ENCODE measurements at regions not wholly inside any gene's neighbourhood (a gene's known extent, or its start where the extent isn't known, plus 50 kb on each side); places are given as distances from the start of the nearest gene placed in this dataset.

- Histone ChIP-seq H3K4me3 (ENCODE audit: low read depth, low read length) (no peak overlapping the region), H3K27me3 (ENCODE audit: control insufficient read depth, insufficient read depth, low read length) (no peaks in the 10 kb centered on the region), H3K36me3 (ENCODE audit: control insufficient read depth, insufficient read depth, low read length) (no peaks in the 10 kb centered on the region)
- no peak for TF ChIP-seq CTCF (IDR thresholded peaks at IDR 0.05; ENCODE audit: insufficient read depth, low read depth, low read length)
- DNase-seq (ENCODE audit: low read depth): no peak
- POLR2A ChIA-PET: no interaction called here
- CTCF ChIA-PET: interaction anchor here (1.2 kb wide), 1 partner anchor 236 kb away, joined by 3 read pairs; no protein-coding TSS in a partner anchor
Measured at GRCh38 chr5:145111420-145111819, 723.7 kb downstream of the PRELID2 start.

- DNase-seq (ENCODE audit: low read depth): no peak
- Histone ChIP-seq H3K27me3 (ENCODE audit: control insufficient read depth, insufficient read depth, low read length) (no peaks in the 10 kb centered on the region), H3K4me3 (ENCODE audit: low read depth, low read length) (no peak overlapping the region), H3K36me3 (ENCODE audit: control insufficient read depth, insufficient read depth, low read length) (no peaks in the 10 kb centered on the region)
- ChIA-PET POLR2A (no interaction called here), CTCF (interaction anchor here (1.2 kb wide), 1 partner anchor 237 kb away, joined by 3 read pairs; no protein-coding TSS in a partner anchor)
- no peak for TF ChIP-seq CTCF (IDR thresholded peaks at IDR 0.05; ENCODE audit: insufficient read depth, low read depth, low read length)
Measured at GRCh38 chr5:145110834-145111233, 724.3 kb downstream of the PRELID2 start.

GRCh38 chr5:145110181-145110580 lies 725.0 kb downstream of the PRELID2 start:
- Histone ChIP-seq H3K36me3 (ENCODE audit: control insufficient read depth, insufficient read depth, low read length) (no peaks in the 10 kb centered on the region), H3K27me3 (ENCODE audit: control insufficient read depth, insufficient read depth, low read length) (no peaks in the 10 kb centered on the region), H3K4me3 (ENCODE audit: low read depth, low read length) (no peak overlapping the region)
- no peak for TF ChIP-seq CTCF (IDR thresholded peaks at IDR 0.05; ENCODE audit: insufficient read depth, low read depth, low read length)
- CTCF ChIA-PET: interaction anchor here (1.2 kb wide), 1 partner anchor 237 kb away, joined by 3 read pairs; no protein-coding TSS in a partner anchor
- DNase-seq (ENCODE audit: low read depth): no peak
- POLR2A ChIA-PET: no interaction called here

GRCh38 chr5:145105384-145105783 lies 729.8 kb downstream of the PRELID2 start:
- no peak for TF ChIP-seq CTCF (IDR thresholded peaks at IDR 0.05; ENCODE audit: insufficient read depth, low read depth, low read length)
- no peak for DNase-seq (ENCODE audit: low read depth)
- Histone ChIP-seq H3K4me3 (ENCODE audit: low read depth, low read length) (no peak overlapping the region), H3K27me3 (ENCODE audit: control insufficient read depth, insufficient read depth, low read length) (no peaks in the 10 kb centered on the region), H3K36me3 (ENCODE audit: control insufficient read depth, insufficient read depth, low read length) (no peaks in the 10 kb centered on the region)
- CTCF ChIA-PET: no interaction called here
- POLR2A ChIA-PET: no interaction called here

- H3K4me3 ChIP-seq (ENCODE audit: low read depth, low read length): no peak overlapping the region
- ChIA-PET CTCF (no interaction called here), POLR2A (no interaction called here)
- no peaks in the 10 kb centered on the region for H3K36me3 ChIP-seq (ENCODE audit: control insufficient read depth, insufficient read depth, low read length)
- H3K27me3 ChIP-seq (ENCODE audit: control insufficient read depth, insufficient read depth, low read length): no peaks in the 10 kb centered on the region
- no peak for TF ChIP-seq CTCF (IDR thresholded peaks at IDR 0.05; ENCODE audit: insufficient read depth, low read depth, low read length)
- DNase-seq (ENCODE audit: low read depth): peak; percentile 16
Measured at GRCh38 chr5:145104106-145104505, 731.0 kb downstream of the PRELID2 start.
